ENCODE measurements at regions not wholly inside any gene's neighbourhood (a gene's known extent, or its start where the extent isn't known, plus 50 kb on each side); places are given as distances from the start of the nearest gene placed in this dataset.

DNA sequence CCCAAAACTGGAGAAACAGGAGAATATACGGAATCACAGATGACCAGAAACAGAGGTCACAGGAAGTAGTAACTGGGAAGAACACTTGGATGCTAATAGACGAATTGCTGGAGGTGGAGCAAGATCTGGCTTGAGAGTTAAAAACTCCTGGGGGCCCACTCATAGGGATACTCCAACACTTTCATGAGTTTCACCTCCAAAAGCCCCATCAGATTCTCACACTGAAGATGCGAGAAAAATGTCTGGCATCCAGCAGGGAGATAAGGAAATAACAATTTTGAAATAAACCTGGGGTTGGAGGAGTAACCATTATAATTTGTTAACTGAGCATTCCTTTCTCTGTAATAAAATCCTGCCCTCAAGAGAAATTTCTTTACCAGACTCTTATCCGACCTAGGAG, 154.0 kb downstream of the ANXA2 start:
- H2AFZ ChIP-seq (ENCODE audit: low read depth, low read length), result no peak overlapping the region
- no peak overlapping the region for H3K9ac ChIP-seq (replicated peaks; ENCODE audit: extremely low read depth, insufficient read depth, low read length)
- intact Hi-C loops (cut with micrococcal nuclease) (no loop called here), dilution Hi-C loops (cut with MboI; ENCODE audit: extremely low pct_ligation_motif_present, low sequenced_read_pairs) (no loop called here)
- H3K9me1 ChIP-seq (replicated peaks; ENCODE audit: control insufficient read depth, extremely low read depth, insufficient read depth, low read length), result no peaks in the 10 kb centered on the region
- no peak overlapping the region for H3K4me3 ChIP-seq (replicated peaks in 1 of 3; ENCODE audit: insufficient read depth in 1 of 3, low read depth in 1 of 3, low read length in 3 of 3)
- ChIA-PET POLR2A (no interaction called here), CTCF (no interaction called here)
- no peak overlapping the region for H3K27ac ChIP-seq (ENCODE audit: insufficient read depth, low read depth, low read length)
- H4K20me1 ChIP-seq (replicated peaks; ENCODE audit: control insufficient read depth, extremely low read depth, insufficient read depth, low read length), result no peaks in the 10 kb centered on the region
- no peaks in the 10 kb centered on the region for H3K9me3 ChIP-seq (replicated peaks; ENCODE audit: control insufficient read depth, insufficient read depth, low read length)
- no peaks in the 10 kb centered on the region for H3K79me2 ChIP-seq (ENCODE audit: control insufficient read depth, insufficient read depth, low read length)
- no peak for DNase-seq (ENCODE audit: low read depth, low spot score)
- no peak for FAIRE-seq
- H3K4me2 ChIP-seq (ENCODE audit: insufficient read depth, low read length), result no peak overlapping the region
- TF ChIP-seq MAX (IDR thresholded peaks at IDR 0.05; ENCODE audit: insufficient read depth, insufficient read length), result no peak
- TF ChIP-seq MYC (IDR thresholded peaks at IDR 0.05; ENCODE audit: low read depth, low read length), result no peak
- TF ChIP-seq, protein P1, sequence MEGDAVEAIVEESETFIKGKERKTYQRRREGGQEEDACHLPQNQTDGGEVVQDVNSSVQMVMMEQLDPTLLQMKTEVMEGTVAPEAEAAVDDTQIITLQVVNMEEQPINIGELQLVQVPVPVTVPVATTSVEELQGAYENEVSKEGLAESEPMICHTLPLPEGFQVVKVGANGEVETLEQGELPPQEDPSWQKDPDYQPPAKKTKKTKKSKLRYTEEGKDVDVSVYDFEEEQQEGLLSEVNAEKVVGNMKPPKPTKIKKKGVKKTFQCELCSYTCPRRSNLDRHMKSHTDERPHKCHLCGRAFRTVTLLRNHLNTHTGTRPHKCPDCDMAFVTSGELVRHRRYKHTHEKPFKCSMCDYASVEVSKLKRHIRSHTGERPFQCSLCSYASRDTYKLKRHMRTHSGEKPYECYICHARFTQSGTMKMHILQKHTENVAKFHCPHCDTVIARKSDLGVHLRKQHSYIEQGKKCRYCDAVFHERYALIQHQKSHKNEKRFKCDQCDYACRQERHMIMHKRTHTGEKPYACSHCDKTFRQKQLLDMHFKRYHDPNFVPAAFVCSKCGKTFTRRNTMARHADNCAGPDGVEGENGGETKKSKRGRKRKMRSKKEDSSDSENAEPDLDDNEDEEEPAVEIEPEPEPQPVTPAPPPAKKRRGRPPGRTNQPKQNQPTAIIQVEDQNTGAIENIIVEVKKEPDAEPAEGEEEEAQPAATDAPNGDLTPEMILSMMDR (IDR thresholded peaks at IDR 0.05; ENCODE audit: extremely low read depth in 1 of 2, insufficient read depth in 1 of 2, low read depth in 1 of 2, low read length in 2 of 2), result no peak
- TF ChIP-seq FOS (IDR thresholded peaks at IDR 0.05; ENCODE audit: borderline replicate concordance, insufficient read depth, low read length), result no peak
- TF ChIP-seq POLR2AphosphoS5 (IDR thresholded peaks at IDR 0.05; ENCODE audit: insufficient read depth, low read depth, low read length), result no peak
- TF ChIP-seq EZH2 (IDR thresholded peaks at IDR 0.05; ENCODE audit: borderline replicate concordance, low read depth, low read length, severe bottlenecking), result no peak
- no peak for TF ChIP-seq JUN (IDR thresholded peaks at IDR 0.05; ENCODE audit: borderline replicate concordance, insufficient read depth, insufficient read length, low read depth)
- no peak for TF ChIP-seq POLR2A (IDR thresholded peaks at IDR 0.05; ENCODE audit: low read depth, low read length)
- TF ChIP-seq GATA2 (IDR thresholded peaks at IDR 0.05; ENCODE audit: insufficient read depth, insufficient read length, low read depth, low read length), result no peak
- no peaks in the 10 kb centered on the region for H3K4me1 ChIP-seq (ENCODE audit: control insufficient read depth, extremely low read depth, insufficient read depth, low read length)
- no TSS peak for BruUV-seq (replicated peaks)
- peaks cover 0 to 12% of the 10 kb centered on the region in 2 experiments for H3K27me3 ChIP-seq (ENCODE audit: control insufficient read depth in 2 of 2, insufficient read depth in 2 of 2, low read length in 2 of 2)
- H3K36me3 ChIP-seq (ENCODE audit: control insufficient read depth in 2 of 2, extremely low read depth in 1 of 2, insufficient read depth in 2 of 2, low read length in 2 of 2), result no peaks in the 10 kb centered on the region
